RWPE2 (cell line): ENCODE measurements at regions not wholly inside any gene's neighbourhood (a gene's known extent, or its start where the extent isn't known, plus 50 kb on each side); places are given as distances from the start of the nearest gene placed in this dataset.

Source experiments
- ATAC-seq: fragments of 200-7000 bp; cut with Tn5 transposase; 3 replicates; pipeline ENCODE4 v1.9.1; 2021; ENCODE audit warnings: low read depth
- DNase-seq: peaks from one replicate; pipeline ENCODE4 v3.0.0-alpha.2; 2020; ENCODE audit warnings: low spot score
- H3K27ac ChIP-seq: fragments of 450-650 bp; 2 replicates; pipeline ENCODE4 v1.5.1; 2017; ENCODE audit warnings: mild to moderate bottlenecking; ENCODE audit not compliant: poor library complexity, severe bottlenecking
- H3K27me3 ChIP-seq: fragments of 250-450 bp; sonication (Bioruptor Pico); 2 replicates; pipeline ENCODE4 v1.5.1; 2021; ENCODE audit warnings: mild to moderate bottlenecking, moderate library complexity; ENCODE audit not compliant: insufficient read depth, poor library complexity, severe bottlenecking
- H3K36me3 ChIP-seq: fragments of 250-450 bp; sonication (Bioruptor Pico); 2 replicates; pipeline ENCODE4 v1.5.1; 2020; ENCODE audit warnings: low read depth, mild to moderate bottlenecking, moderate library complexity
- H3K4me1 ChIP-seq: fragments of 250-450 bp; sonication (Bioruptor Pico); 2 replicates; pipeline ENCODE4 v1.5.1; 2021; ENCODE audit warnings: mild to moderate bottlenecking, moderate library complexity; ENCODE audit not compliant: insufficient read depth, poor library complexity, severe bottlenecking
- H3K4me3 ChIP-seq: fragments of 250-450 bp; sonication (Bioruptor Pico); 2 replicates; pipeline ENCODE4 v1.5.1; 2021; ENCODE audit warnings: mild to moderate bottlenecking, moderate library complexity; ENCODE audit not compliant: severe bottlenecking
- H3K9me3 ChIP-seq: fragments of 250-450 bp; sonication (Bioruptor Pico); 2 replicates; pipeline ENCODE4 v1.5.1; 2021; ENCODE audit warnings: mild to moderate bottlenecking, moderate library complexity; ENCODE audit not compliant: severe bottlenecking
- CTCF ChIP-seq: fragments of 450-650 bp; IDR thresholded peaks from one replicate; pipeline ENCODE4 v1.5.1; 2017; ENCODE audit warnings: mild to moderate bottlenecking, moderate library complexity; ENCODE audit not compliant: poor library complexity, severe bottlenecking

- Histone ChIP-seq H3K9me3 (no peaks in the 10 kb centered on the region), H3K4me1 (peaks cover 16% of the 10 kb centered on the region), H3K27me3 (no peaks in the 10 kb centered on the region), H3K4me3 (no peak overlapping the region), H3K27ac (peak overlapping the region; percentile 8), H3K36me3 (no peaks in the 10 kb centered on the region)
- DNase-seq: no peak
- ATAC-seq: no peak
- TF ChIP-seq CTCF: no peak
Observed at GRCh38 chr3:112734171-112734570, 93.2 kb upstream of the CCDC80 start.

- H3K4me3 ChIP-seq: no peak overlapping the region
- no peaks in the 10 kb centered on the region for H3K9me3 ChIP-seq
- peak overlapping the region; percentile 75 for H3K27ac ChIP-seq
- no peak for TF ChIP-seq CTCF
- DNase-seq (no peak), ATAC-seq (no peak)
- H3K4me1 ChIP-seq: peaks cover 16% of the 10 kb centered on the region
- H3K36me3 ChIP-seq: no peaks in the 10 kb centered on the region
- no peaks in the 10 kb centered on the region for H3K27me3 ChIP-seq
Observed at GRCh38 chr3:112730210-112730609, 89.3 kb upstream of the CCDC80 start.

GRCh38 chr3:112721231-112721630, 80.3 kb upstream of the CCDC80 start:
- DNase-seq (no peak), ATAC-seq (no peak)
- no peaks in the 10 kb centered on the region for H3K36me3 ChIP-seq
- no peak for TF ChIP-seq CTCF
- no peak overlapping the region for H3K27ac ChIP-seq
- H3K9me3 ChIP-seq: no peaks in the 10 kb centered on the region
- H3K4me3 ChIP-seq: no peak overlapping the region
- no peaks in the 10 kb centered on the region for H3K27me3 ChIP-seq
- peaks cover 5% of the 10 kb centered on the region for H3K4me1 ChIP-seq

- Histone ChIP-seq H3K36me3 (no peaks in the 10 kb centered on the region), H3K27ac (peak overlapping the region; percentile 36), H3K4me3 (no peak overlapping the region), H3K9me3 (no peaks in the 10 kb centered on the region), H3K4me1 (peaks cover 5% of the 10 kb centered on the region), H3K27me3 (no peaks in the 10 kb centered on the region)
- DNase-seq (no peak), ATAC-seq (no peak)
- no peak for TF ChIP-seq CTCF
Observed at GRCh38 chr3:112718967-112719366, 78.0 kb upstream of the CCDC80 start.

- ATAC-seq (peak; percentile 73), DNase-seq (no peak)
- Histone ChIP-seq H3K9me3 (no peaks in the 10 kb centered on the region), H3K4me1 (peaks cover 5% of the 10 kb centered on the region), H3K27ac (peak overlapping the region; percentile 36), H3K36me3 (no peaks in the 10 kb centered on the region), H3K4me3 (no peak overlapping the region), H3K27me3 (no peaks in the 10 kb centered on the region)
- no peak for TF ChIP-seq CTCF
Observed at GRCh38 chr3:112718516-112718915, 77.6 kb upstream of the CCDC80 start.
